HT1080 (cell line): ENCODE measurements at regions not wholly inside any gene's neighbourhood (a gene's known extent, or its start where the extent isn't known, plus 50 kb on each side); places are given as distances from the start of the nearest gene placed in this dataset.

ENCODE experiments used
- DNase-seq: peaks from one replicate; pipeline ENCODE4 v3.0.0-alpha.2; 2015; ENCODE audit warnings: low read depth

DNA sequence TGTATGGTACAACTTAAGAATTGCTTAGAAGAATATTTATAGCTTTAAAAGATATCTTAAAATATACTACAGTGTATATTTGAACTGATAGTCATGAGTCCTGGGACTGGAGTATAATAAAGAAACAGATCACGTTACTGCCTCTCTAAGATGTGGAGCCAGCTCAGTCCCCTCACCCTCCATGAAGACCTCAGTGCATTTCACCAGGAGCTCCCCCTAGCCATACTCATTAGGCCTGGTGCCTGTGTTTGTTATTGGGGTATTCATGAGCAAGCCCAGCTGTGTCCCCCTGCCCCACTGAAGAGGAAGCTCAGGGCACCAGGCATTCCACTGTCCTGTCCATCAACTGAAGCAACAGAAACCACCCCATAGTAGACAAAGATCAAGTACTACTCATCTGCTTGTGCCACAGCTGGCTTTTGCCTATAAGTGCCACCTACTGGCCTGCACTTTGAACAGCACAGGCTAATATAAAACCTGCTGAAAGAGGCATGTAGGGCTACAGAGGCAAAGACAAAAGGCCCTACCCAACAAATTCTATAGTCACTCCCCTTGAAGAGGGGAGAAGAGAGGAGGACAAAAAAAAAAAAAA, 850.2 kb upstream of the NUDT12 start:
- peak; percentile 40 for DNase-seq

DNA sequence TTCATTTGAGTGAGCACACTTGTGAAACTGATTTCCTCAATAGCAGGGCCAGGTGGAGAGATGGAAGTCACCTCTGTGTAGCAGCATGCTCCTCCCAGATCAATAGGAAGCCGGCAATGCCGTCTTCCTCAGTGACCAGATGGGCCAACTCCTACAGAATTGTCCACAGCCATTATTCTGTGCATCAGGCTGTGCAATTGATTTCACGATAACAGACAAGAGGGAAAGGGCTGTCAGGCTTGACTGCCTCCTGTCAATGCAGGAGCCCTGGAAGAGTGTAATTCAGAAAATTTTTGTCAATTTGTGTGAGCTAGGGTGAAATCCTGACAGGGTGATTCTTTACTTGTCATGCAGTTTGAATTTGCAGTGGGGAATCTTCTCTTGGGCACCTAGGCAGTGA, 838.4 kb upstream of the NUDT12 start:
- DNase-seq, result no peak

DNA sequence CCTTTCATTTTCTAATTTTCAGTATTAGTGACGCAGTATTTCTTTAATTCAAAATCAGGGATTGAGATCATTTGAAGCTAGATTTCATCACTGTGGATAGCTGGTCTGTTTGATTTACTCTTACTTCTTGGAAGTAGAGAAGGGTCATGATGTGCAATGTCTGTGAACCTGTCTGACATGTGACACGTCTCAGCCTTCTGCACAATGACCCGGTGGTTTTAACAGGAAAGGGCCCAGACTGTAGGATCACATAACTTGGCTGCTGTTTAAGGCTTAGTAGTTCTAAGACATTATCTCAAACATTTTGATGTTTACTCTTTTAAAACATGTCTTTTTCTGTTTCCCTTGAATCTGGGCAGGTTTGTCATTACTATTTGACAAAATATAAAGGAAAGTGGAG, 823.3 kb upstream of the NUDT12 start:
- DNase-seq, result no peak

DNA sequence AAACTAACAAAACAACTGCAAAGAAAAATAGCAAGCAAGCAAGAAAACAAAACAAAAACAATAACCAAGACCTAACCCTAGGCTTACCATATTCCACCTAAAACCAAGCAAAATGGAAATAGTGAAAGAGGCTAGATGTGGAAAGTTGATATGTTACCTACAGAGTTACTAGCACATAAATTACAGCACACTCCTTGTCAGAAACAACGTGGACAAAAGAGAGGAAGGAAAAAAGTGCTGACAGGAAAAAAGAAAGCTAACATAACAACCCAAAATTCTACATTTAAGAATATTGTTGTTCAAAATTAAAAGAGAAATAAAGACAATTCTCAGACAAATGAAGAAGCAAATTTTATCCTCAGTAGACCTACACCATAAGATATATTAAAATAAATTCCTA, 812.8 kb upstream of the NUDT12 start:
- no peak for DNase-seq

DNA sequence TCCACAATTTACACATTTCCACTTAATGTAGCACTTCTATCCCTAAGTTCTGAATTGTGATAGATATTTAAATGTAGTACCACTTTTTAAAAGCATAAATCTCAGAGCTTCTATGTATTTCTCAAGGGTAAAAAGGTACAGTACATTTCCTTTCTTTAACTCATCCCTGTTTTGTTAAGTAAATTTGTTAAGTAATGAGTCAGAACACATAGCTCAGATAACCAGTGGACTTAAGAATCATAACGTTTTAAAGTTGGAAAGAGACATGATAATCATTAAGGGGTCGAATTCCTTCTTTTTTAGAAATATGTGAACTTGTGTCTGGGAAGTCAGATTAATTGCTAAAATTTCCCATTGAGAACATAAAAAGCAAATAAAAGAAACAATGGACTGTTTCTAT, 810.2 kb upstream of the NUDT12 start:
- DNase-seq, result no peak

DNA sequence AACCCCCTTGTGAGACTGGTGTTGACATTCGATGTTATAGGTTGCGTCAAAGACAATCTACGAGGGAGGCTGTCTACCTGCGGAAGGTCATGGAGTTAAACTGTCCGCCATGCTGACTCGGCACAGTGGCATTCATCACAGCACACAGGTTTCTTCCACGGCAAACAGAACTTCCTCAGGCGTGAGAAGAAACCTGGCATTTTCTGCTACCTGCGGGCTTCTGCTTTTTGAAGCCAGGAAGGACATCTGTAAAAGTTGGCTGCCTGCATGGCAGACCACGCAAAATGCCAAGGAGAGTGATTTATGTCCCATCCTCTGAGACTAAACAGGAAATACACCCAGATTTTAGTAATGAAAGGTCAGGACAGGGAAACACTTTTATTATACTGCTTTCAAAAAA, 809.8 kb upstream of the NUDT12 start:
- DNase-seq, result no peak

DNA sequence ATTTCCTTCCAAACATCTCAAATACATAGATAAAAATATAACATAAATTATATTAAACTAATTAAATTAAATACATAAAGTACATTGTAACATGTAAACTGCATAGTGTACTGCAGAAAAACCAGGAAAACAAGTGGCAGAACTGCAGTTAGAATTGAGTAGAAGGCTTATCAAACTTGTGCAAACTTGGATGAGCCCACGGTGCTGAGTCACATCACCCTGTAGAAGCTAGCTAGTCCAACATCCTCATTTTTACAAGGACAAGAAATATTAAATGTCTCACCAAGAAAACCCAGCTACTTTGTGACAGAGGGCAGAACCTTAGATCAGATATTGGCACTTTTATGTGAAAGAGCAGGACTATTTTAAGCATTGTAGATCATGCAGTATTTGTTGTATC, 807.9 kb upstream of the NUDT12 start:
- DNase-seq, result no peak

DNA sequence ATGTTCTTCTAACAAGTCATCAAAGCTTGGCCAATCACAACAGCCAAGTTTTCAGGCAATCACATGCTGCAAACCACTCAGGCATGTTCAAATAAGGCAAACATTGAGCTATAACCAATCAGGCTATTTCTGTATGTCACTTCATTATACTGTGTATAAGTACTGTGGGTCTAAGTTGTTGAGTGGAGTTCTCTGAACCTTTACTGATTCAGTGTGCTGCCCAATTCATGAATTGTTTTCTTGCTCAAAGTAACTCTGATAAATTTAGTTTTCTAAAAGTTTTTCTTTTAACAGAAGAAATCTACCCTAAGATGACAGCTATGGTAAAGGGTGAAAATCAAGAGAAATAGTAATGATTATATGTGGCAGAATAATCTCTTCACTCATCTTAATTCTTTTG, 805.4 kb upstream of the NUDT12 start:
- DNase-seq, result no peak

DNA sequence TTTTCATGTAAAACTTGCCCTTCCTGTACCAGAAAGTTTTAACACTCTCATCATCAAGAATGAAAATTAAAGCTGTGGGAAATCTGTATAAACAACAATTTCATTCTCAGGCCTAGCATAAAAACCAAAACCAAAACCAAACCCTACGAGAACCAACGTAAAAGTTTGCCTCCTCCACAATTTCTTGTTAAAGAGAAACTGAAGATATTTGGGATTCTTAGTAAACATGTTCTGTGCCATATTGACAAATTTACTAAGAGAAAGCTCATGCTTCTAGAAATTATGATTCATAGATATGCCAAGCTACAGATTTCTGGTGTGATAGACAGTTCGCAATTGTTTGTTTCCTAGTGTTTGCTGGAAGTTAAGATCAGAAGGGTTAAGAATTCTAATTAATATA, 801.0 kb upstream of the NUDT12 start:
- no peak for DNase-seq

DNA sequence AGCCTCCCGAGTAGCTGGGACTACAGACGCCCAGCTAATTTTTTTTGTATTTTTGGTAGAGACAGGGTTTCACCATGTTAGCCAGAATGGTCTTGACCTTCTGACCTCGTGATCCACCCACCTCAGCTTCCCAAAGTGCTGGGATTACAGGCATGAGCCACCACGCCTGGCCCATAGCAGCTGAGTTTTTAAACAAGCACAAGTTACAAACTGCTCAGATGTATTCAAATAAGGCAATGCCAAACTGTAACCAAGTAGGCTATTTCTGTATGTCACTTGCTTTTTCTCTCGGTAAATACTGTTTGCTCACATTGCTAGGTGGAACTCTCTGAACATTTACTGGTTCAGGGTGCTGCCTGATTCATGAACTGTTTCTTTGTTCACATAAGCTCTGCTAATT, 799.3 kb upstream of the NUDT12 start:
- DNase-seq, result no peak

DNA sequence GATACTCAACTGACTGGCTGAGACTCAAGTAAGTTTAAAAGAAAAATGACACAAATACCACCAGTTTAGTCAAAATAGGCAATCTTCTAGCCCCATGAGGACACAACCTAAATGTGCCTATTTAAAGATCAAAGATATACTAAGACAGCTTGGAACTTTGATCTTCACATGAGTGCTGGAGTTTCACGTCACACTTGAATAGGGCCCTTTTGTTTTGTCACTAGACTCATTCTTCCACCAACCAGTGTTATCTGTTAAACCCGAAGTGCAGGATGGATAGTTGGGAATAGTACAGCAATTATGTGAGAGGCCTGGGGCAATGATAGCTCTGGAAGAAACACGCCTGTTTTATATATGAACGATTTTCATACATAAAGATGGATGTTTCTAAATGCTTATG, 792.8 kb upstream of the NUDT12 start:
- DNase-seq, result no peak

DNA sequence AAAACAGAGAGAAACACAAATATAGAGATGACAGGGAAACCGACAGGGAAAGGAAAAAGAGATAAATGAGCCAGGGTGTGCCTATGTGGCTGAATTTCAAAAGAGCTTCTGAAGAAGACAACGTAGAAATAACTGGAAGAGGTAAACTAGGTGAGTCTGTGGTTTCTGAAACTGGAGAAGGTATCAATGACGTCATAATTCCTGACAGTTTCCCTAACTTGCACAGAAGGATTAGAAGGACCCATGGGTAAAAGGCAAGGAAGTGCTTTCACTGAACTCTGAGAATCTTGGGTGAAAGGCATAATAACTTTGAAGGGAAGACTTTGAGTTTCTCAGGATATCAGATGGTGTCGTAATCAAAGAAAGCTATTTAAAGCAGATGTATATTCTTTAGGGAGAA, 790.8 kb upstream of the NUDT12 start:
- DNase-seq, result no peak

DNA sequence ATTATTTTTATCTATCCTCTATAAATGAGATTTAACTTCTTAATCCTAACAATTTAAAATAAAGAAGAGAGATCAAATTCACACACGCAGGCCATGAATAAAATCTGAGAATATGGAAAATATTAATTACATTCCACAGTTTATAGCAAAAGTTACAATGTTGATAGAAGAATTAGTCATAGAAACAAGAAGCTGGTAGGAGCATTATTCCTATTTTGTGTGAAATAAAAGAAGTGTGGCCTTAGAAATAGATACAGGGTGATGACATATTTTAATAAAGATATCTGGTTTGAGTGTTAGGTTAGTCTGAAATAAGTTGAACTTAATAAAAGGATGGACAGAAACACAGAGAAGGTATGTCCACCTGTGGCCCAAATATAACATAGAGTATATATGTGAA, 790.4 kb upstream of the NUDT12 start:
- no peak for DNase-seq

DNA sequence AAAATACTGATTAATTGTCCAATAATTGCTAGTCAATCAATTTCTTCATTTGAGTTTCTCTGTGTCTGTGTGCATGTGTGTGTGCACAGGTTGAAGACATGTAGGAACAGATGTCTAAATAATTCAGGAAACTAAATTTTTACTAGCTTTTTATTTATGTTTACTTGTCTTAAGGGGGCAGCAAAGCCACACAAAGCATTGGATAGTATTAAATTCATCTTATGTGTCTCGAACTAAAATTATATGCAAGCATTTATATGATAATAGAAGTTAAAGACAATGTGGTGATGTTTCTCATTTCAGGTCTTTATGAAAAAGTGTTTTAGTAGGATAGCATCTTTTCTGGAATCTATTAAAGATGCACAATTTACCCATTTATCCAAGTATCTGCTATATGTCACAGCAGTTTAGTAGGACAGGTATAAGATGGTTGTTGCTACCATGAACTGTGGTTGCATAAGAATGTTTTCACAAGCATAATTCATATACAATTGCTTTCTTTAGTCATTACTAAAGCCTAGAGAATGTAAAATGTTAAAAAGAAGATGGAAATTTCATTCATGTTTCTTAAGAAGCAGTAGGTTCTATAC, 784.6 kb upstream of the NUDT12 start:
- DNase-seq, result no peak

DNA sequence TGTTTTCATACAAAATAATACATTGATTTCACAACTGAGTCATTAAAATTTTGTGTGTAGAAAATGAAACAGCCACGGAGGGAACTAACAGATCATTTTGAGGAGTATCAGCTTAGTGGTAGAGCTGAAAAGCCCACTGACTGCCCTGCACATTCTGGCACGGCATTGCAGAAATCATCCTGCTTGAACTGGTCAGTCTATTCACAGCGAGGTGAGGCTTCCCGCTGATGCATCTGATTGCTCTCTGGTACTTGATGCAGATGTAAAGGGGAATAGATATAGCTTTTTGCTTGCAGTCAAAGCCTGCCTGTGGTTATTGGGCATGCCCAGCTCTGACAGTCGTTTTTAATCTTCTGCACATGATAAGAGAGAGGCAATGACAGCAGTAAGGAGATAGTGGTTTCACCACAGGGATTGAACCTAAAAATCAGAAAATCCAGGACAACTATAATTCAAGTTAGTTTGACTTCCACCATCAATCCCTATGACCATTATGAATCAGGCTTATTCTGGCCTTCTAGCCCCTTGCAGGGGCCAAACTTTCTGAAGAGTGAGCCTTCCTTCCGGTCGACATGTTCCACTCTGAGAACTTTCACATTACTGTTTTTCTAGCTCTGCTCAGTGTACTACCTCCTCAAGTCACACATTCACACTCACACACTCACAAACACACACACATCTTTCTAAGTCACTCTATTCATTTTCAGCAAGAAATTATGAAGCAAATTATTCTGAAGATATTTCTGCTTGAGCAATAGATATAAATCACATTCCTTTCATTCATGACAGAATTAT, 782.8 kb upstream of the NUDT12 start:
- peak; percentile 30 for DNase-seq

DNA sequence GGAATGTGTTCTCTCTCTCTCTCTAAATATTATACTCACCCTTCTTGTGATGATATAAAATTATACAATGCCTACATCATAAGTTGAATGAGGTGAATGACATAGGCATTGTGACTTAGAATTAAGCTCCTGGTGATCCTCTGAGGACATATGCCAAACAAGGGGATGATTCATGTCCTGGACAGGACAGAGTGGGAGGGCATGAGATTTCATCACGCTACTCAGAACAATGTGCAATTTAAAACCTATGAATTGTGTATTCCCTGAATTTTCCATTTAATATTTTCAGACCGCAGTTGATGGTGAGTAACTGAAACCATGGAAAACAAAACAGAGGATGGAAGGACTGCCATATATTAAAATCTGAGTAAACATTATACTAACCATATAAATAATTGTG, 782.2 kb upstream of the NUDT12 start:
- peak; percentile 82 for DNase-seq

DNA sequence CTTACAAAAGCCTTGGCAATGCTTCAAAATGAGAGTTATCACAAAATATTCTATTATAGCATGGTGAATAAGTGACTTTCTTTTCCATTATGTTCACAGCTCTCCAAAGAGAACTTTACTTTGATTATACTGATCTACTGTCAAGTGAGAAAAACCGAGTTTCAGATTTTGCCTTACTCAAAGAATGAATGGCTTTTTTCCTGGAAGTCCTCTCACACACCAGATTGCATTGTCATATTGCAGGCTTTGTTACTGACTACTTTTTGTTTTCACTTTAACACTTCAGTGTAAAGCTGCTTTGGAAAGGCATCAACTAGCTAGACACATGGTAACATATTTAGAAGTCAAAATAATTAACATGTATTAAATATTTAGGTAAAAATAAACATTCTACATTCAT, 765.2 kb upstream of the NUDT12 start:
- no peak for DNase-seq

DNA sequence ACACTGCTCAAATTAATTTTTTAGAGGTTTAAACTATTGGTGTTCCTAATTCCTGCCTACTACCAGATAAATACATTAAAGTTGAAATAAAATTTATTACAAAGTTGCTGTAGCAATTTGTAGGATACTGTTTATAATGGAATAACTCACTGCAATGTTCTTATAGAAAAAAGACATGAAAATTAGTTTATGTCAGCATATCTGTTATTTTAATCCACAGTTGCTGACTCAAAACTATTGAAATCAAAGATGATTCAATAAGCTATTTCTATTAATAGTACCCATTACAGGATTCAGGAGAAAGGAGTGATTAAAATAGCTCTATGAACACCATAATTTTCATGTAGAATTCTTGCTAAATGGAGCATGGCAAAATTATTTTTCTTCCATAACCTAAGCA, 764.4 kb upstream of the NUDT12 start:
- DNase-seq, result no peak

DNA sequence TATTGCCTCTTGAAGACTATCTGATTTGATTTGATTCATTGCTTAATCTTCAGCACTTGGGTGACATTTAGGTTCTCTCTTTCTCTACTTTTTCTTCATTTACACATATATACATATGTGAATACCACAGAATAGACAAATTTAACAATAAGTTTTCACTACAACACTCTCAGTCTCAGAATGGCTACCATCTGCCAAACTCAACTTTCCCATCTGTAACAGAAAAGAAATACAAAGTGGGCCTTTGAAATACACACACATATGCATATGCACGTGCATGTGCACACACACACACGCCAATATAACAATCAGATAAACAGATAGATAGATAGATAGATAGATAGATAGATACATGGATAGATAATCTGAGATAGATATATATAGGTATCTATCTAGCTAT, 762.8 kb upstream of the NUDT12 start:
- no peak for DNase-seq

DNA sequence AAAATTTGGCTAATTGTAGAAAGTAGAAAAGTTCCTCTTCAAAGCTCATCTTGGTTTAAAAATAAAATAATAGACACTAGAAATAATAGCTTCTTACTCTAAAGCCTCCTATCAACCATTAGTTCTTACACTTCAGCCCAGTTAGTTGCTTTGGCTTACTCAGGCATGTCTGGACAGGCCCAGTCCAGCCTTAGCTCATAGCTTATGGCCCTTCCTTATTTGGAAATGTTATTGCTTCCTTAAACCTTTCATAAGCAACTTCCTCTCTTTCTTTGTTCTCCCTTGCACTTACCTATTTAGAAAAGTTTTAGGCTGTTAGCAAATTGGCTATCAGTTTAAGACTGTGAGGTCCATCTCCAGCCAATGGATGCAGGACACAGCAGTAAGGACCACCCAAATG, 754.1 kb upstream of the NUDT12 start:
- peak; percentile 25 for DNase-seq

DNA sequence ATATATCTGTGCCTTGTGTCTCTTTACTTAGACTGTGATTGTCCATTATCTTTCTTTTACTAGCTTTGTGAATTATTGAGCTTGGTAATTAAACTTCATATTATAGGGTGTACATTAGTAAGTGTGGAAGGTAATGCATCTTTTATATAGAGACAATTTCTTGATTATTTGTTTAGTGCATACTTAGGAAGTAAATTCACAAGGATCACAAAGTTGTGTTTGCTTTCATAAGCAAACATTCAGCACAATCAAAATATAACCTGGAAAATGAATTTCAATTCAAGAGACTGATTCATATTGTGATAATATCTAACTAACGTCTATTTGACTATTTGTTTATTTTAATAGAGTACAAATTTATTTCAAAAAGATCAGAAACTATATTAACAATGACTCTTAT, 749.9 kb upstream of the NUDT12 start:
- no peak for DNase-seq

DNA sequence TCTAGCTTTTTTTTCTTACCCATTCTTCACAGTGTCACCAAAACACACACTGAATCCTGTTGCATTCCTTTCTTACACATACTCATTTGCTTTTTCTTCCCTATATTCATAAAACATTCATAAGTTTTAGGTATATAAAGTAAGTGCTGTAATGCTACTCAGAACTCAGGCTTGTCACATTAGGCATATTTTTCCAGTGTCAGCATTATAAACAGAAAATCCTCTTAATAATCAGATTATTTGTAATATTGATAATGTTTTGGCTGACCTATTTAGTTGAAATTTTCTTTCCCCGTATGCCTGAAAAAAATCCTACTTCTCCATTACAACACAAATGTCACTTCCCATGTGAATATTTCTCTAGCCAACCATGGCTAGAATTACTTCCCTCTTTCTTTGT, 743.0 kb upstream of the NUDT12 start:
- DNase-seq, result no peak
